ENCODE measurements at regions not wholly inside any gene's neighbourhood (a gene's known extent, or its start where the extent isn't known, plus 50 kb on each side); places are given as distances from the start of the nearest gene placed in this dataset.

DNA sequence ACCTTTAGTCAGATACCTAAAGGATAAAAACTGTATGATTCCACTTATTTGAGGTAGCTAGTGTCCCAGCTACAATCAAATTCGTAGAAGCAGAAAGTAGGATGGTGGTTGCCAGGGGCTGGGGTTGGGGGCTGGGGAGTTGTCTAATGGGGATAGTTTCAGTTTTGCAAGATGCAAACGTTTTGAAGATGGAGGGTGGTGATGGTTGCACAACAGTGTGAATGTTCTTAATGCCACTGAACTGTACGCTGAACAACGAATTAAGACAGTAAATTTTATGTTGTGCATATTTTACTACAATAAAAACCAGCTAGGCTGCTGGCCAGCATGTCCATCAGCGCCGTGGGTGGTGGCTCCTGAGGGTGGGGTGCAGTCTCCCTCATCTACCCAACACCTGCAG, 137.8 kb downstream of the GADD45G start (continued):
- TF ChIP-seq POU5F1 (IDR thresholded peaks at IDR 0.05; ENCODE audit: low read depth, low read length) (no peak), CTCF (IDR thresholded peaks at IDR 0.05; ENCODE audit: control extremely low read depth in 1 of 3, insufficient read depth in 1 of 3, low read depth in 1 of 3, low read length in 3 of 3) (no peak), BRCA1 (IDR thresholded peaks at IDR 0.05; ENCODE audit: low read depth, low read length) (no peak)
- TF ChIP-seq, protein P1, sequence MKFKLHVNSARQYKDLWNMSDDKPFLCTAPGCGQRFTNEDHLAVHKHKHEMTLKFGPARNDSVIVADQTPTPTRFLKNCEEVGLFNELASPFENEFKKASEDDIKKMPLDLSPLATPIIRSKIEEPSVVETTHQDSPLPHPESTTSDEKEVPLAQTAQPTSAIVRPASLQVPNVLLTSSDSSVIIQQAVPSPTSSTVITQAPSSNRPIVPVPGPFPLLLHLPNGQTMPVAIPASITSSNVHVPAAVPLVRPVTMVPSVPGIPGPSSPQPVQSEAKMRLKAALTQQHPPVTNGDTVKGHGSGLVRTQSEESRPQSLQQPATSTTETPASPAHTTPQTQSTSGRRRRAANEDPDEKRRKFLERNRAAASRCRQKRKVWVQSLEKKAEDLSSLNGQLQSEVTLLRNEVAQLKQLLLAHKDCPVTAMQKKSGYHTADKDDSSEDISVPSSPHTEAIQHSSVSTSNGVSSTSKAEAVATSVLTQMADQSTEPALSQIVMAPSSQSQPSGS (IDR thresholded peaks at IDR 0.05; ENCODE audit: low read length), result no peak

All from H1 (cell line).